D721Med (cell line): ENCODE measurements at regions not wholly inside any gene's neighbourhood (a gene's known extent, or its start where the extent isn't known, plus 50 kb on each side); places are given as distances from the start of the nearest gene placed in this dataset.

ENCODE experiments used
- DNase-seq: peaks from one replicate; pipeline ENCODE4 v3.0.0; 2011; ENCODE audit warnings: low spot score; ENCODE audit not compliant: insufficient read length
- FAIRE-seq: peaks from 2 replicates; lab custom pipeline; 2011; peaks lifted over from hg19 to GRCh38; lab: Jason Lieb, UNC
- TF ChIP-seq, protein P1 (sequence below): IDR thresholded peaks from 2 replicates; pipeline ENCODE4 v1.5.1; 2012; ENCODE audit warnings: mild to moderate bottlenecking, control low read depth; ENCODE audit not compliant: insufficient read depth; ENCODE audit errors: missing control alignments

DNA sequence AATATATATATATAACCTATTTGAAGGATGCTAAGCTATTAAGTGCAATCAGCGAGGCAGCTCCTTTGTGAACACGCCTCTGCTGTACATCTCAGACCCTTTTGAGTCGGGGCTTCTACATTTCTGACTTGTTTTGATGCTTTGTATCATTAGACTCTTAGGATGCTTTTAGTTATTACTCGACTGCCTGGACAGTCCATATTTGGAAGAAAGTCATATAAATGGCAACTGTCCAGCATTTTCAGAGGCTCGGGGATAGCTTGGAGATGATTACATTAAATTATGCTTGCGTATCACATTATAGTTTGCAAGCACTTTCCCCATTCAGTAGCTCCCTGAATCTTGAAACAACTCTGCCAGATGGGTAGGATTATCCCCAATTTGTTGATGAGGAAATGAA, 257.9 kb downstream of the PTEN start:
- no peak for DNase-seq
- TF ChIP-seq, protein P1, sequence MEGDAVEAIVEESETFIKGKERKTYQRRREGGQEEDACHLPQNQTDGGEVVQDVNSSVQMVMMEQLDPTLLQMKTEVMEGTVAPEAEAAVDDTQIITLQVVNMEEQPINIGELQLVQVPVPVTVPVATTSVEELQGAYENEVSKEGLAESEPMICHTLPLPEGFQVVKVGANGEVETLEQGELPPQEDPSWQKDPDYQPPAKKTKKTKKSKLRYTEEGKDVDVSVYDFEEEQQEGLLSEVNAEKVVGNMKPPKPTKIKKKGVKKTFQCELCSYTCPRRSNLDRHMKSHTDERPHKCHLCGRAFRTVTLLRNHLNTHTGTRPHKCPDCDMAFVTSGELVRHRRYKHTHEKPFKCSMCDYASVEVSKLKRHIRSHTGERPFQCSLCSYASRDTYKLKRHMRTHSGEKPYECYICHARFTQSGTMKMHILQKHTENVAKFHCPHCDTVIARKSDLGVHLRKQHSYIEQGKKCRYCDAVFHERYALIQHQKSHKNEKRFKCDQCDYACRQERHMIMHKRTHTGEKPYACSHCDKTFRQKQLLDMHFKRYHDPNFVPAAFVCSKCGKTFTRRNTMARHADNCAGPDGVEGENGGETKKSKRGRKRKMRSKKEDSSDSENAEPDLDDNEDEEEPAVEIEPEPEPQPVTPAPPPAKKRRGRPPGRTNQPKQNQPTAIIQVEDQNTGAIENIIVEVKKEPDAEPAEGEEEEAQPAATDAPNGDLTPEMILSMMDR, result no peak
- no peak for FAIRE-seq

DNA sequence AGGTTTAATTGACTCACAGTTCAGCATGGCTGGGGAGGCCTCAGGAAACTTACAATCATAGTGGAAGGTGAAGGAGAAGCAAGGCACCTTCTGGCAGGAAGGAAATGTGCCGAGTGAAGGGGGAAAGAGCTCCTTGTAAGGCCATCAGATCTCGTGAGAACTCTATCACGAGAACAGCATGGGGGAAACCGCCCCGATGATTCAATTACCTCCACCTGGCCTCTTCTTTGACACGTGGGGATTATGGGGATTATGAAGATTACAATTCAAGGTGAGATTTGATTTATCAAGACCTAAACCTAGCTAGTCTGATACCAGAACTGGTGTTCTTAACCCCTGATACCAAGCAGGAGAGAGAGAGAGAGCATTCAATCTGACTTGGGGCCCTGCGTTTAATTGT, 258.7 kb downstream of the PTEN start:
- no peak for DNase-seq
- FAIRE-seq, result peak; percentile 53

DNA sequence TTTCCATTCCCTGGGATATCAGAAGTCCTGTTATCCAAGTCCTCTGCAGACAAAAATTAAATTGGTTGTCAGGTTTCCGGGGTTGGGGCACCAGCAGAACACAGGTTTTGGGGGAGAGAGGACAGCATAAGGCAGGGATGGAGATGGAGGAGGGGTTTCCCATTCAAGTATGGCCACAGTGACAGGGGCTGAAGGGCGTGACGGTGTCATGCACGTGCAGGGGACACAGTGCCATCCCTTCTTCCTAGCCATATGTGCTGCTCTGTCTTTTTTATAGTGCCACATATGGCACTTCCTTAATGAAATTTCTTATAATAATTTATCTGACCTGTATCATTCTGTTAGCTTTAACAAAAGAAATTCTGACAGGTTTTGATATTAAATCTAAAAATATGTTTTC, 259.2 kb downstream of the PTEN start:
- no peak for DNase-seq
- FAIRE-seq, result no peak
- TF ChIP-seq, protein P1, result no peak

More for the DNA sequence above, 258.7 kb downstream of the PTEN start:
- TF ChIP-seq, protein P1, result no peak

DNA sequence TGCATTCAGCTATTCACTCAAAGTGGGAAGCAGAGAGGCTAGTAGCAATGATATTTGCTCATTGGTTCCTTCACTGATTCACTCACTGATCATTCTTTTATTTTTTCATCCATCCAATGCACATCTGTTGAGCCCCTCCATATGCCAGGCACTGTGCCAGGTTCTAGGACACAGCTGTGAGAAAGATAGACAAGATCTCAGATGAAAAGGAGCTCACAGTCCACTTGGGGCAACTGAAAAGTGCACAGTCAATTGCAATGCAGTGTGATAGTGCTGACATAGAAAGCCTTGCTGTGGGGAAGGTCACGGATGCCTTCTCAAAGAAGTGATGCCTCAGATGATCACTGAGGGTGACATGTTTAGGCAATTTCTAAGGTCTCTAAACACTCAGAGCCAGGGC, 262.3 kb downstream of the PTEN start:
- DNase-seq (no peak), FAIRE-seq (no peak)
- TF ChIP-seq, protein P1, result no peak

DNA sequence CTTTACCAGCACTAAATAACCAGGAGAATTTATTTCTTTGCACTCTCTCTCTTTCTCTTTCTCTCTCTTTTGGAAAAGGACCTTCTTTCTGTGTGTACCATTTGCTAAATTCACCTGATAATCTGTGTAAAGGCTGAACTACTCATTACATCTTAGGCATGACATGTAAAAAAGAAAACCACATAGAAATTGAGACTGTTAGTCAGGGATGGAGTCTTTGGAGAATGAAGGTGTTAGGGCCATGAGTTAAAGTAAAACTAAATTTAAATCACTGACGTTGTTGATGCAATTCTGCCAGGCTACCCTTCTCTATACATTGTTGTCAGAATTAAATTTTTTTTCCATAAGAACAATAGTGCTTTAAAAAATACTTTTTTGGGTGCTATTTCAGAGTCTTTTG, 263.3 kb downstream of the PTEN start:
- TF ChIP-seq, protein P1, result no peak
- no peak for FAIRE-seq

DNA sequence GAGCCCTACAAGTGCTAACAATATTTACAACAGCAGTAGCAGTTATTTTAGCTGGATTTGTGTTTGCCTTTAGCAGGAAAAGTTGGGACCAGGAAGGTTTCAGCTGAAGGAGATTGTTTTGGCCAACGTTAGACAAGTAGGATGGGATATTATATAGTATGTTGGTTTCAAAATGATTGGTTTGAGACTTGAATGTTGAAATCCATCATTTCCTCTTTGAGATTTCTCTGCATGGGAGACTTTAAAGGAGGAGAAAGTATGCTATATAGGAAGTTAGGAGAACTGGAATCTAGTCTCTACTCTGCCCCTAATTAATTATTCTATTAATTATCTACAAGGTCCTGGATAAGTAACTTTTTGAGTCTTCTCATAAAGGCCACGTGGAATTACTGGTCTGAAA, 263.8 kb downstream of the PTEN start:
- FAIRE-seq (no peak), DNase-seq (no peak)
- TF ChIP-seq, protein P1, result no peak

More for the DNA sequence above, 263.3 kb downstream of the PTEN start:
- no peak for DNase-seq

DNA sequence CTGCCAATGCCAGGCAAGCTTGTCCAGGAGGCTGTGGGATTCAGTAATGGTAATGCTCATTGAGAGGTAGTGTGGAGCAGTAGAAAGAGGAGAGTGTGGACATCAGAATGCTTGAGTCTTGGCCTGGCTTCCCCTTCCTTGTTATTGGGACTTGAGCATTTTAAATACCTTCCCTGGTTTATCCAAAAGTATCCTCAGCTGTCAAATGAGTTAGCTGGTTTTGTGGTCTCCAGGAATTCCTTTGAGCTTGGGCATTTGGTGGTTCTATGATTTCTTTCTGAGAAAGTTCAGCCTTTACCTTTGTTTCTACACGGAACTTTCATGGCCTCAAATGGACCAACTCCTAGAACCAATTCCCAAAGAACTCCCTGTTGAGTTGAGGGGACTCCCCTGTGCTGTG, 264.3 kb downstream of the PTEN start:
- FAIRE-seq, result no peak
- TF ChIP-seq, protein P1, result no peak
- DNase-seq, result no peak
